OCI-LY7 (cell line): ENCODE measurements at regions not wholly inside any gene's neighbourhood (a gene's known extent, or its start where the extent isn't known, plus 50 kb on each side); places are given as distances from the start of the nearest gene placed in this dataset.

Source experiments
- CTCF ChIP-seq: fragments of 200-600 bp; sonication (generic); conservative IDR thresholded peaks from 2 replicates; pipeline ENCODE4 v1.5.1; 2014; ENCODE audit warnings: mild to moderate bottlenecking, antibody characterized with exemption, low read length, moderate library complexity, mixed read lengths
- EZH2phosphoT487 ChIP-seq: fragments of 200-600 bp; sonication (generic); IDR thresholded peaks from 2 replicates; pipeline ENCODE4 v1.6.1; 2018; ENCODE audit warnings: low read depth, borderline replicate concordance, mild to moderate bottlenecking, mixed run types, antibody characterized with exemption, low read length, moderate library complexity, mixed read lengths

GRCh38 chr7:81630600-81630999, 139.2 kb downstream of the HGF start:
- TF ChIP-seq CTCF (no peak), EZH2phosphoT487 (no peak)
